Retinal pigment epithelial cell (primary cell): ENCODE measurements at regions not wholly inside any gene's neighbourhood (a gene's known extent, or its start where the extent isn't known, plus 50 kb on each side); places are given as distances from the start of the nearest gene placed in this dataset.

Experiments used
- DNase-seq: peaks from one replicate; pipeline ENCODE4 v3.0.0-alpha.2; 2010; ENCODE audit warnings: low read depth
- H3K4me3 ChIP-seq: 2 replicates; pipeline ENCODE4 v1.5.1; 2011; ENCODE audit warnings: mild to moderate bottlenecking, low read length, control low read depth, moderate library complexity
- CTCF ChIP-seq: conservative IDR thresholded peaks from 2 replicates; pipeline ENCODE4 v1.5.1; 2011; ENCODE audit warnings: low read depth, low read length, control low read depth, inconsistent platforms

- H3K4me3 ChIP-seq, result no peak overlapping the region
- no peak for DNase-seq
- no peak for TF ChIP-seq CTCF
Observed at GRCh38 chr17:14508156-14508555, 207.3 kb downstream of the HS3ST3B1 start.

GRCh38 chr17:14506364-14506763, 205.5 kb downstream of the HS3ST3B1 start:
- TF ChIP-seq CTCF, result no peak
- no peak for DNase-seq
- H3K4me3 ChIP-seq, result no peak overlapping the region

- no peak for DNase-seq
- H3K4me3 ChIP-seq, result no peak overlapping the region
- no peak for TF ChIP-seq CTCF
Observed at GRCh38 chr17:14505606-14506005, 204.7 kb downstream of the HS3ST3B1 start.

GRCh38 chr17:14499976-14500375, 199.1 kb downstream of the HS3ST3B1 start:
- no peak overlapping the region for H3K4me3 ChIP-seq
- TF ChIP-seq CTCF, result no peak
- DNase-seq, result no peak

- no peak for TF ChIP-seq CTCF
- no peak for DNase-seq
- no peak overlapping the region for H3K4me3 ChIP-seq
Observed at GRCh38 chr17:14498812-14499211, 197.9 kb downstream of the HS3ST3B1 start.

- TF ChIP-seq CTCF, result no peak
- no peak for DNase-seq
- H3K4me3 ChIP-seq, result no peak overlapping the region
Observed at GRCh38 chr17:14494161-14494560, 193.3 kb downstream of the HS3ST3B1 start.

- H3K4me3 ChIP-seq, result no peak overlapping the region
- DNase-seq, result no peak
- TF ChIP-seq CTCF, result no peak
Observed at GRCh38 chr17:14489986-14490385, 189.1 kb downstream of the HS3ST3B1 start.
